ENCODE measurements at regions not wholly inside any gene's neighbourhood (a gene's known extent, or its start where the extent isn't known, plus 50 kb on each side); places are given as distances from the start of the nearest gene placed in this dataset.
A peak's percentile ranks its signal among the peaks of the same experiment; 100 is the strongest.
"Not testable (repeated sequence)": the region's sequence is repeated elsewhere in the genome, so short reads cannot be mapped to it uniquely, and the experiment has no call there.

GRCh38 chr21:35525443-35525842 is 476.3 kb upstream of the RUNX1 start:
- H3K36me3 Mint-ChIP-seq: no peaks in the 10 kb centered on the region
- DNase-seq (ENCODE audit: low spot score in 2 of 2) (no peak), ATAC-seq (peak; percentile 84)
- H3K4me1 Mint-ChIP-seq: peaks cover 40% of the 10 kb centered on the region
- no peak overlapping the region for H3K4me3 Mint-ChIP-seq
- H3K27ac Mint-ChIP-seq: peak overlapping the region; percentile 33
- no peaks in the 10 kb centered on the region for H3K9me3 Mint-ChIP-seq

DNA sequence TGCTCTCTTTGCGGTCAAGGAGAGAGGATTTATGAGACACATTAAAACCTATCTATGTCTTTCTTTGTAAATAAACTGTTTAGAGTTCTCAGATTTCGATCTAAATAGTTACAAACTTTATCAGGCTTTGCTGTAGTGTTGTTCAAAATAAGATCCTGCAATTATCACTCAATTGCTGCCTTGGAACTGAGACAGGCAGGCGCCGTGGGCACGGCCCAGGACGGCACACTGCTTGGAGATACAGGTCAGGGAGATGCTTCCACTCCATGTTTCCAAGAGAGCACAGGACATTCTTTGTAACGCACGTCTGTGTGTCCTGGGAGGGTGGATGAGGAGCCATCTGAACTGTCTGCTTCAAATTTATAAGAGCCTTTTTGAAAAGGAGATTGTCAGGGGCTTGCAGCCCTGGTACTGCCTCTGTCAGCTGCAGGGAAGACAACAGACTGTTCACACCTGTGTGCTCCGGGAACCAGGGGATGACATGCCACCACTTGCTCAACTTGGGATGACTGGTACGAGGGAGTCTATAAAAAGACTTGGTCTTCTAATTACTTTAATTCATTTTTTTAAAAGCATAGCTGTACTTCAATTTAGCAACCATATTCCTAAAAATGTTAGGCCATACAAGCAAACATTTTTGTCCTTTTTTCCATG is 472.9 kb upstream of the RUNX1 start:
- H3K27ac Mint-ChIP-seq: peak overlapping the region; percentile 46
- H3K9me3 Mint-ChIP-seq: no peaks in the 10 kb centered on the region
- H3K4me3 Mint-ChIP-seq: no peak overlapping the region
- ATAC-seq: no peak
- H3K4me1 Mint-ChIP-seq: peaks cover 14% of the 10 kb centered on the region
- DNase-seq (ENCODE audit: low spot score in 2 of 2): no peak
- no peaks in the 10 kb centered on the region for H3K36me3 Mint-ChIP-seq

DNA sequence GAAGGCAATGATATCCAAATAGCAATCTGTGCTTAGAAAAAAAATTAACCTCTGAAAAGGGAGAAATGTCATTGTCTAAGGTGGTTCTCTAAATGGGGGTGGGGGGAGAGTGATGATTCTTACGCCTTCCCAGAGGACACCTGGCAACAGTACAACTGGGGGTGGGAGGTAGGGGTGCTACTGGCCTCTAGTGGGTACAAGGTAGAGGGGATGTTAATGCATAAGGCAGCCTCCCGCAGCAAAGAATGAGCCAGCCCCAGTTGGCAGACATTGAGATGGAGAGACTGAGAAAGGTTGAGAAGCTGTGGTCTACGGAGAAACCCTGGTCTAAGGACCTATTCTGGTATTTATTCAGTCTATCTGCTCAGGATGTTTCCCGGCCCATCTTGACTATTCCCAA is 472.2 kb upstream of the RUNX1 start:
- no peak overlapping the region for H3K27ac Mint-ChIP-seq
- no peaks in the 10 kb centered on the region for H3K9me3 Mint-ChIP-seq
- H3K4me1 Mint-ChIP-seq: peaks cover 14% of the 10 kb centered on the region
- H3K36me3 Mint-ChIP-seq: no peaks in the 10 kb centered on the region
- no peak for DNase-seq (ENCODE audit: low spot score in 2 of 2)
- no peak overlapping the region for H3K4me3 Mint-ChIP-seq
- no peak for ATAC-seq

DNA sequence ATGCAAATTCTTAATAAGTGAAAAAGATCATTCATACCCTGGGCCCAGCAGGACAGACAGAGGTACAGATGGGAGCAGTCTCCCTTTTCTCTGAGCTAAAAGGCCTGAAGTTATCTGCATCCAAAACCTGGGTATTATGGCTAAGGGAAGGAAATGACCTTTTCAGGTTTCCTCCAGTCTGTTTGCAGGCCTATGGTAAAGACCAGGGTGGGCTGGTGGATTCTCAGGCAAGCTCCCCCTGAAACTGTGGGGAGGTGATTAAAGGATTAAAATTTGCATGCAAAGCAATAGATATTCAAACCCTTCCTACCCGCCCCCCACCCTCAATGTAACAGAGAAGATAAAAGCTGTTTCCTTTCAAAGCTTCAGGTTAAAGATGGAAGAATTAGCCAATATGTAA is 471.8 kb upstream of the RUNX1 start:
- no peaks in the 10 kb centered on the region for H3K36me3 Mint-ChIP-seq
- peaks cover 12% of the 10 kb centered on the region for H3K4me1 Mint-ChIP-seq
- no peak for ATAC-seq
- H3K27ac Mint-ChIP-seq: no peak overlapping the region
- no peak for DNase-seq (ENCODE audit: low spot score in 2 of 2)
- H3K9me3 Mint-ChIP-seq: no peaks in the 10 kb centered on the region
- H3K4me3 Mint-ChIP-seq: no peak overlapping the region

- no peak overlapping the region for H3K4me3 Mint-ChIP-seq
- no peaks in the 10 kb centered on the region for H3K36me3 Mint-ChIP-seq
- no peak for DNase-seq (ENCODE audit: low spot score in 2 of 2)
- ATAC-seq: no peak
- H3K9me3 Mint-ChIP-seq: no peaks in the 10 kb centered on the region
- H3K4me1 Mint-ChIP-seq: peaks cover 7% of the 10 kb centered on the region
- no peak overlapping the region for H3K27ac Mint-ChIP-seq
Measured at GRCh38 chr21:35520302-35520701, 471.2 kb upstream of the RUNX1 start.

GRCh38 chr21:35517865-35518264 is 468.8 kb upstream of the RUNX1 start:
- no peak overlapping the region for H3K27ac Mint-ChIP-seq
- no peak for DNase-seq (ENCODE audit: low spot score in 2 of 2)

GRCh38 chr21:35516292-35516691 is 467.2 kb upstream of the RUNX1 start:
- not testable (repeated sequence) for ATAC-seq; H3K9me3 Mint-ChIP-seq; H3K36me3 Mint-ChIP-seq; DNase-seq (ENCODE audit: low spot score in 2 of 2); H3K4me3 Mint-ChIP-seq; H3K4me1 Mint-ChIP-seq; H3K27ac Mint-ChIP-seq

More at GRCh38 chr21:35517865-35518264, 468.8 kb upstream of the RUNX1 start:
- no peak for ATAC-seq
- Mint-ChIP-seq H3K4me1 (no peaks in the 10 kb centered on the region), H3K4me3 (no peak overlapping the region), H3K9me3 (no peaks in the 10 kb centered on the region), H3K36me3 (no peaks in the 10 kb centered on the region)

- Mint-ChIP-seq H3K27ac (no peak overlapping the region), H3K9me3 (no peaks in the 10 kb centered on the region), H3K36me3 (no peaks in the 10 kb centered on the region), H3K4me3 (no peak overlapping the region), H3K4me1 (peaks cover 11% of the 10 kb centered on the region)
- DNase-seq (ENCODE audit: low spot score in 2 of 2) (no peak), ATAC-seq (no peak)
Measured at GRCh38 chr21:35512346-35512745, 463.2 kb upstream of the RUNX1 start.

DNA sequence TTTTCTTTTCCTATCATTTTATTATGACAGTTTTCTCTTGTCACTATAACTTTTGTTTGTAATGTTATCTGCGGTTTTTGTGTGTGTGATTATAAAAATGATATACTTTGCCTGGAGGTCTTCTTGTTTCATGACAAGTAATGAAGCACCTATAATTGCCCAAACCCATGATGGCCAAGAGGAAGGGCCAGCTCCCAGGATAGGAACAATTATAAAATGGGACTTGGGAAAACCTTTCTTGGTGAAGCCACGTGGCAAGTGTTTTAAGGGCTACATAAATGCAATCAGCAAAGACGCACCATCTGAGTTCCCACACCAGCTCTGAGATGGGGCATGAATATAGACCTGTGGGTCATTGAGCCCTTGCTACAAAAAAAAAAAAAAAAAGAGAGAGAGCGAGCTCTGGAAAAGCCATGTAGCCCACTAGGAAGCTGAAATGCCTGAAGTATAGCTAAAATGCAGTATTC is 462.6 kb upstream of the RUNX1 start:
- H3K4me3 Mint-ChIP-seq: no peak overlapping the region
- H3K27ac Mint-ChIP-seq: no peak overlapping the region
- no peaks in the 10 kb centered on the region for H3K9me3 Mint-ChIP-seq
- H3K4me1 Mint-ChIP-seq: peaks cover 11% of the 10 kb centered on the region
- ATAC-seq (no peak), DNase-seq (ENCODE audit: low spot score in 2 of 2) (no peak)
- H3K36me3 Mint-ChIP-seq: no peaks in the 10 kb centered on the region

- no peak overlapping the region for H3K4me3 Mint-ChIP-seq
- no peaks in the 10 kb centered on the region for H3K9me3 Mint-ChIP-seq
- H3K4me1 Mint-ChIP-seq: peaks cover 11% of the 10 kb centered on the region
- no peaks in the 10 kb centered on the region for H3K36me3 Mint-ChIP-seq
- DNase-seq (ENCODE audit: low spot score in 2 of 2) (no peak), ATAC-seq (peak; percentile 77)
- no peak overlapping the region for H3K27ac Mint-ChIP-seq
Measured at GRCh38 chr21:35510957-35511695, 462.0 kb upstream of the RUNX1 start.

DNA sequence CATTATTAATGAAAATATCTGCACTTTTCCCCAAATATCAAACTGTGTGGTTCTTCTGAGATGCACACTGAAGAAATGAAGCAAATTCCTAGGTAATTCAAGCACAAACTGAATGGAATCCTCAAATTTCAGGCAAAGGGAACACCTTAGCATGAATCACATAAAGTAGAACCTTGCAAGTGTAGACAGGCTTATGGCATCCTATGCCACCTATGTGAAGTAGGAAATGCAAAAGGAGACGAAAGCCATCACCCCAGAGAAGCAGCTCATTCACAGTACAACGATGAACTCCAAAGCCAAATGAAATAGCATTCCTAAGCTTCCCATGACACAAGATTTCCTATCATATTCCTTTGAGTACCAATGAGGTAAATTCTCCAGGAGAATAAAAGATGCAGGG is 461.2 kb upstream of the RUNX1 start:
- peaks cover 11% of the 10 kb centered on the region for H3K4me1 Mint-ChIP-seq
- DNase-seq (ENCODE audit: low spot score in 2 of 2): no peak
- H3K27ac Mint-ChIP-seq: no peak overlapping the region
- H3K9me3 Mint-ChIP-seq: no peaks in the 10 kb centered on the region
- H3K36me3 Mint-ChIP-seq: no peaks in the 10 kb centered on the region
- no peak for ATAC-seq
- H3K4me3 Mint-ChIP-seq: no peak overlapping the region

DNA sequence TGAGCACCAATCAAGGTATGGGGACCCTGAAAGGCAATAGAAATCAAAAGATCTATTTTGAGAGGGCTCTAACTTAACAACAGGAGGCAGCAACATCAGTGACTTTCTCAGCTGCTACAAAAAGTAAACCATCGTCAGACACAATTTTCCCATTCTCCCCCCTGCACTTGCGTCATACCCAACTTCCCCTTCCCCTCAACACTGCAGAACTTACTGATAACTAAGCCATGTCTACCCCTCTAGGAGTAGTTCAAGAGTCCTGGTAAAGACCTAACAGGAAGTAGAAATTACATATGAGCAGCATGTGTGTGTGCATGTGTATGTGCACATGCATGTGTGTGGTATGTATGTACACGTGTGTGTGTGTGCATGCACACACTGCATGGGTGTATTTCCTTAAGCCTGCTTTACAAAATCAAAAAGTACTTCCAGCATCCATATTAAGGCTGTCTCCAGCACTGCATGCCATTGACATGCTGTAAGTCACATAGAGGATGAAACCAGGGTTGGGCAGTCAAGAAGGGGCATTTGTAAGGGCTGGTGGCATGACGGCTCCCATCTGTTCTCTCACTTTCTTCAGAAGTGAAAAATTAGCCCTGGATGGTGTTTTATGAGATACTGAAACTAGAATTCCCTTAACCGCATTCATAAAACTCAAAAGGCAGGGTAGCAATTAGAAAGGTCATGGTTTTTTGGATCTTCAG is 460.1 kb upstream of the RUNX1 start:
- DNase-seq (ENCODE audit: low spot score in 2 of 2) (no peak), ATAC-seq (no peak)
- Mint-ChIP-seq H3K27ac (no peak overlapping the region), H3K9me3 (no peaks in the 10 kb centered on the region), H3K36me3 (no peaks in the 10 kb centered on the region), H3K4me1 (peaks cover 11% of the 10 kb centered on the region), H3K4me3 (no peak overlapping the region)

GRCh38 chr21:35508139-35508888 is 459.2 kb upstream of the RUNX1 start:
- H3K4me3 Mint-ChIP-seq: no peak overlapping the region
- peaks cover 11% of the 10 kb centered on the region for H3K4me1 Mint-ChIP-seq
- ATAC-seq: no peak
- no peak for DNase-seq (ENCODE audit: low spot score in 2 of 2)
- no peaks in the 10 kb centered on the region for H3K36me3 Mint-ChIP-seq
- no peak overlapping the region for H3K27ac Mint-ChIP-seq
- H3K9me3 Mint-ChIP-seq: no peaks in the 10 kb centered on the region

DNA sequence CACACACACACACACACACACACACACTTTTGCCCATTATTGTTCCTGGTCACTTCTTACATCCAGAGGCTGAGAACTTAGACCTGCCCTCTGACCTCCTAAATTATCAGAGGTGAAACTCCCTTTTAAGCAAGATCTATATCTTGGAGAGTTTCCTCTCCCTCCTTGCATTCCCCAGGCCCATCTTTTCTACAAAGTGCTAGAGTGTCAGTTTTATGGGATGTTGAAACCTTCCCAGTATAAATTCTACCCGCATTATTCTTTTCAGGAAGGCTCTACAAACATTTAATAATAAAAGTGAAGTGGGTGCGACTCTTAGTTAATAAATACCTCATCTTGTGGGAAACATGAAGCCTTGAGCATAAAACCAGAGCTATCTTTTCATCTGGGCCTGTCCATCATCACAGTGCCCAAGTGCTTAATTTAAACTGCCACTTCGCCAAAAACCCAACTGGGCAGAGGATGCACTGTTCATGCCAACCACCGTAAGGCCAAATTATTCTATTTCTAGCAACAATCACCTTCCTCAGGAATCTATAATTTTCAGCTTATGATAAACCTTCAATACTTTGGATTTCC is 458.2 kb upstream of the RUNX1 start:
- ATAC-seq (no peak), DNase-seq (ENCODE audit: low spot score in 2 of 2) (no peak)
- Mint-ChIP-seq H3K9me3 (no peaks in the 10 kb centered on the region), H3K4me1 (peaks cover 11% of the 10 kb centered on the region), H3K27ac (no peak overlapping the region), H3K36me3 (no peaks in the 10 kb centered on the region), H3K4me3 (no peak overlapping the region)

- ATAC-seq (no peak), DNase-seq (ENCODE audit: low spot score in 2 of 2) (no peak)
- H3K36me3 Mint-ChIP-seq: no peaks in the 10 kb centered on the region
- H3K4me1 Mint-ChIP-seq: peaks cover 8% of the 10 kb centered on the region
- H3K27ac Mint-ChIP-seq: no peak overlapping the region
- no peaks in the 10 kb centered on the region for H3K9me3 Mint-ChIP-seq
- no peak overlapping the region for H3K4me3 Mint-ChIP-seq
Measured at GRCh38 chr21:35506771-35507170, 457.7 kb upstream of the RUNX1 start.
